Activated naive CD8-positive, alpha-beta T cell treated with anti-CD3 and anti-CD28 coated beads, Interleukin-2, amount 10 ng/mL, durations not matched to agents 7 days and 5 days (primary cell): ENCODE measurements at regions not wholly inside any gene's neighbourhood (a gene's known extent, or its start where the extent isn't known, plus 50 kb on each side); places are given as distances from the start of the nearest gene placed in this dataset.

ENCODE experiments used
- ATAC-seq: fragments of 150-1000 bp; cut with Tn5 transposase; one replicate; pipeline ENCODE4 v1.10.0; 2021; ENCODE audit warnings: low read depth, moderate library complexity
- POLR2A ChIA-PET: fragments of 350-600 bp; sonication (Branson Sonifier 250); formaldehyde crosslinking; loops from one replicate; lab custom pipeline; 2021; ENCODE audit warnings: antibody characterized with exemption; lab: Charles Lee
- DNase-seq: peaks from one replicate; pipeline ENCODE4 v3.0.0; 2021
- H3K27ac Mint-ChIP-seq: one replicate; pipeline ENCODE4 v1.8.0; 2022; ENCODE audit warnings: mild to moderate bottlenecking, mixed read lengths
- H3K27me3 Mint-ChIP-seq: one replicate; pipeline ENCODE4 v1.8.0; 2022; ENCODE audit warnings: mild to moderate bottlenecking, moderate library complexity, mixed read lengths
- H3K36me3 Mint-ChIP-seq: one replicate; pipeline ENCODE4 v1.8.0; 2021; ENCODE audit warnings: mild to moderate bottlenecking, mixed read lengths
- H3K4me1 Mint-ChIP-seq: one replicate; pipeline ENCODE4 v1.8.0; 2021; ENCODE audit warnings: mixed read lengths
- H3K4me3 Mint-ChIP-seq: one replicate; pipeline ENCODE4 v1.8.0; 2022; ENCODE audit warnings: mild to moderate bottlenecking, moderate library complexity, mixed read lengths
- H3K9me3 Mint-ChIP-seq: one replicate; pipeline ENCODE4 v1.8.0; 2021; ENCODE audit warnings: mixed read lengths

DNA sequence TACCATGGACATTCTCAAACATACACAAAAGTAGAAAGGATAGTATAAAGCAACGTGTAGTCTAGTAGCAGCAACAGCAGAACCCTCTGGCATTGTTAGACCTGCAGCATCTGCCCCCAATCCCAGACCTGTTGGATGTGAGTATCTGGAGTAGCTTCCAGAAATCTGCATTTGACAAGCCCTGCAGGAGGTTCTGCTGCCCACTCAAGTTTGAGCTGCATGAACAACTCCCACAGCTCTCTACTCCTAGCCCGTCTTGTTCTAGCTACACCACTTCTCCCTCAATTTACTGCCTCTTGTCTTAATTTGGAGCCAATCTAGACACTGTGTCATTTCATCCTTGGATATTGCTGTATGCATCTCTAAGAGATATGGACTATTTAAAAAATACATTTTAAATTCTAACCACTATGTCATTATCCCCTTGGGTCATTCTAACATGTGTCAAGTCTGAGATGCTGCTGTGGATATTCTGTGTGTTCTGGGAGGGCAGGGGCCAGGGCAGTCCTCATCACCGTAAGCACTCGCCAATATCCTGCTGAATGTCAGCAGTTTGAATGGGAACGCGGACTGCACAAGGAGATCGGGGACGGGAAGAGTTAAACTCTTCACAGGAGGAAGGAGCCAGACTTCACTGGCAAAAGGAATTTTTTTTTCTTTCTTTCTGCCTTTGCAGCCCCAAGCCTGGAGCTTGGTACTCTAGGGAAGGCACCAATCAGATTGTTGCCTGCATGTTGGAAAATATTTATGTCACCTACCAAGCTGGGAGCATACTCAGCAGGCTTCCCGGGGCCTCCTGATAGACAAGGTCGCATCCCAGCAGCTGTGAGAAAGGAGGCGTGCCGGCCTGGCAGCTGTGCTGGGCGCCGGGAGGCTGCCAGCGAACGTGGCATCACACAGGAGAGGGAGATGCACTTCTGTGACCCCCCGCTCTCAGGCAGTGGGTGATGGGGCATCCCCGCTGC, 429.0 kb downstream of the MIAT start:
- Mint-ChIP-seq H3K4me3 (no peak overlapping the region), H3K4me1 (no peaks in the 10 kb centered on the region), H3K9me3 (no peaks in the 10 kb centered on the region), H3K36me3 (no peaks in the 10 kb centered on the region), H3K27me3 (peaks cover 16% of the 10 kb centered on the region), H3K27ac (no peak overlapping the region)
- no peak for DNase-seq
- POLR2A ChIA-PET = no interaction called here
- no peak for ATAC-seq

DNA sequence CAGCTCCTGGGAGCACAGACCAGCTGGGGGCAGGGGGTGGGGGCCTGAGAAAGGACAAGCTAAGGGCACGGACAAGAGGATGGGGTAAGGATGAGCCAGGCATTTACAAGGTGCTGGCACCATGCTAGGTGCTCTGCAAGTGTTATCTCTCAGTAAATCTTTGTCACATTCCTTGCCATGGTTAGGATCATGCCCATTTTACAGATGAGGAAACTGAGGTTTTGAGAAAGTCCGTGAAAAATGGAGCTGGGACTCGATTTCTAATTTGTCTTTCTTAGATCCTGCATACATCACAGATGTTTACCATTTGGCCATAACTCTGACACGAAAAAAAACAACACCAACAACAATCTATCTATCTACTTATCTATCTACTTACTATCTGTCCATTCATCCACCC, 429.7 kb downstream of the MIAT start:
- H3K4me3 Mint-ChIP-seq = no peak overlapping the region
- no peaks in the 10 kb centered on the region for H3K36me3 Mint-ChIP-seq
- no peak overlapping the region for H3K27ac Mint-ChIP-seq
- no peaks in the 10 kb centered on the region for H3K4me1 Mint-ChIP-seq
- ATAC-seq = no peak
- POLR2A ChIA-PET = no interaction called here
- H3K27me3 Mint-ChIP-seq = peaks cover 16% of the 10 kb centered on the region
- no peaks in the 10 kb centered on the region for H3K9me3 Mint-ChIP-seq
- no peak for DNase-seq

DNA sequence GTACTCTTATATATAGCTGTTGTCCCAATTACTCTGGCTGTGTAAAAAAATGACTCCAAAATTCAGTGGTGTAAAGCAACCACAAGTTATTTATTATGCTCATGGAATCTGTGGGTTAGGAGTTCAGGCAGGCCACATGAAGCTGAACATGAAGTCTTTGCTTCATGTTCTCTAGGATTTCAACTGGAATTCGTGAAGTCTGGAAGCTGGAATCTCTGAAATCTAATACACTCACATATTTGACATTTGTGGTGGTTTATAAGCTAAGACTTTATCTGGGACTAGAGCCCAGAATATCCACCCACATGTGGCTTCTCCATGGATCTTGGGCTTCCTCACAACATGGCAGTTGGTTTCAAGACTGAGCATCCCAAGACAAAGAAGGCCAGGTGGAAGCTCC, 430.6 kb downstream of the MIAT start:
- no peak for ATAC-seq
- Mint-ChIP-seq H3K4me3 (no peak overlapping the region), H3K36me3 (no peaks in the 10 kb centered on the region), H3K27ac (no peak overlapping the region), H3K9me3 (no peaks in the 10 kb centered on the region), H3K4me1 (no peaks in the 10 kb centered on the region), H3K27me3 (peaks cover 13% of the 10 kb centered on the region)
- DNase-seq = no peak
- POLR2A ChIA-PET = no interaction called here

DNA sequence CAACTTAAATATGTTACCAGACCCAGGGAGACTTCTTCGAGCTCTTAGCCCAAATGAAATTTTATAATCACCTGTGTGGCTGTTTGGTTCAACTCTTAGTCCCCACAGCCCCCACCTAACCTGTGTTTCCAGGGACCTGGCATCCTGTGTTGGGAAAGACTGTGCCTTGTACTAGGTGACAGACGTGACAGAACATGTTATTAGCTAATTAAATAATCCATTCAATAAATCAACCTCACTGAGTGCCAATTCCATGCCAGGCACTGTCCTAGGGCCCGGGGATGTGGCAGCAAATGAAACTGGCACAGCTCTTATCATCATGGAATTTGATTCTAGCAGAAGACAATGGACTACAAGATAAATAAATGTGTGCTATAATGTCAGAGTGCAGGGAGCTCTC, 431.9 kb downstream of the MIAT start:
- Mint-ChIP-seq H3K27me3 (peaks cover 13% of the 10 kb centered on the region), H3K9me3 (no peaks in the 10 kb centered on the region), H3K4me3 (no peak overlapping the region), H3K4me1 (no peaks in the 10 kb centered on the region), H3K27ac (no peak overlapping the region), H3K36me3 (no peaks in the 10 kb centered on the region)
- no peak for ATAC-seq
- no peak for DNase-seq
- POLR2A ChIA-PET = no interaction called here

DNA sequence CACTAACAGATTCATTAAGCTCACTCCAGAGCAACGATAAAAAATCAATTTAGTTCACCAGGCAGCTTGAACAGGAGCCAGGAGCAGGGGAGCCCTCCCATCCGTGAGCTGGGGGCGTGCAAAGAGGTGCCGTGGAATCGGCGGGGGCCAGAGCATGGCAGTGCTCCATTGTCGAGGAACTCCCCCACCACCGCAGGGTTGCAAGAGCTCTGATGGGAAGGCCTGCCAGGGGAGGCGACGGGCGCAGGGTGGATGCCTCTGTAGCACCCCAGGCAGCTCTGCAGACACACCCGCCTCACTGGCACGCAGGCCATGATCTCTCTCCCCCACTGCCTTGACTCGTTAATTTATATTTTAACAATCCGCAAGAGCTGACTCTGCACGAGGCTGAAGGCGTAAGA, 433.2 kb downstream of the MIAT start:
- DNase-seq (no peak), ATAC-seq (no peak)
- POLR2A ChIA-PET = no interaction called here
- no peaks in the 10 kb centered on the region for H3K9me3 Mint-ChIP-seq
- no peaks in the 10 kb centered on the region for H3K4me1 Mint-ChIP-seq
- no peaks in the 10 kb centered on the region for H3K36me3 Mint-ChIP-seq
- no peak overlapping the region for H3K27ac Mint-ChIP-seq
- H3K27me3 Mint-ChIP-seq = peaks cover 9% of the 10 kb centered on the region
- H3K4me3 Mint-ChIP-seq = no peak overlapping the region

DNA sequence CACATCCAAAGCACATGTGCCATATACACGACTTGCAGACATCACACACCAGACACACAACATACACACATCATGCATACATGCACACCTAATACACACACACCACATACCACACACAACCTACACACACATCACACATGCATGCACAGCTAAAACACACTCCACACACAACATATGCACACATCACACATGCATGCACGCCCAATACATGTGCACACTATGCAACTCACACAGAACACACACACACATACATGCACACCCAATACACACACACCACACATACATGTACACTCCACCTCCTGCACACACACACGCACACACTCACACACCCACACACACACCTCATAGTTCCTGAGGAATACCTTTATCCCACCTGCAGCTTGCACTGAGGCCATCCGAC, 436.0 kb downstream of the MIAT start:
- Mint-ChIP-seq H3K36me3 (no peaks in the 10 kb centered on the region), H3K4me3 (no peak overlapping the region), H3K27ac (no peak overlapping the region), H3K4me1 (no peaks in the 10 kb centered on the region), H3K9me3 (no peaks in the 10 kb centered on the region), H3K27me3 (peaks cover 3% of the 10 kb centered on the region)
- POLR2A ChIA-PET = no interaction called here
- ATAC-seq (no peak), DNase-seq (no peak)

DNA sequence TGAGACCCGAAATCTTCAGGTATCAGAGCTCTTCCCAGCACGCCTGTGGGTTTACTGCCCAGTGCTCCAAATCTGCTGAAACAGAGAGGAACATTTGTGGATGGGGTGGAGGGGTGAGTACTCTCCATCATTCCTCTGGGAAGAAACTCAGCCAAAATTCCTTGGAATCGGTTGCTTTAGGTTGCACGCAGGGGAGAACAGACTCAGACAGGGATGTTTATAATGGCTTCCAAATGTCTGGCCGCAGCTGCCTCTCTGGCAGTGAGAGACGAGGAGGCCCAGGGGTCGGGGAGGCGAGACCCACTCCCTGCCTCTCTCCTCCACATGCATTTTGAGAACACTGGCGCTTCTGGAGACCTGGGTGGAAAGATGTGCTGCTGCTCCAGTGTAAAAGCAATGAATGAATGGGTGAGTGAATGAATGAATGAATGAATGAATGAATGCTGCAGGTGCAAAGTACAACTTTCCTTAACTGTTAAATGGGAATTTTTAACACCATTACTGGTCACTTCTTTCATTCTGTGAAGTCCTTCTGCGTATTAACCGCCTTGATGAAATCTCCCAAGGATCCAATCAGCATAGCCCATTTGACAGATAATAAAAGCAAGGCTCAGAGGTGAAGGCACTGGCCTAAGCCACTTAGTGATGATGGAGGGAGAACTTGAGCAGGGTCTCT, 437.4 kb downstream of the MIAT start:
- no peak for ATAC-seq

DNA sequence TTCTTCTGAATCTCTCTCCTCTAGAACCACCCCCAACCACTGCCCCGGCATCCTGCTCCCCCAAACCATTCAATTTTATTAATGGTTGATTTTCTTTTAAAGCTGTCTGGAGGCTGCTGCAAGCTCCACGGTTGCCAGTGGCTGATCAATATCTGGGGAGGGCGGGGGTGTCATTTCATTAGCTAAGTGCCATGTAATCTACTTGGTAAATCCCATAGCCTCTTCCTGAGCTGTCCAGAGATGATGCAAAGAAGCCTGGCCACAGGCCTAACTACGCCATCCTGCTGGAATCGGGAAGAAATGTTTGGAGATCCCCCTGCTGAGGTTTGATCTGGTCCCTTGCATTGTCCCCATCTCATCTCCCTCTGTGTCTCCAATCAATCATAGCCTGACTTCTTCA, 440.1 kb downstream of the MIAT start:
- Mint-ChIP-seq H3K4me3 (no peak overlapping the region), H3K27me3 (peaks cover 20% of the 10 kb centered on the region), H3K36me3 (no peaks in the 10 kb centered on the region), H3K4me1 (no peaks in the 10 kb centered on the region), H3K27ac (peak overlapping the region; percentile 36), H3K9me3 (no peaks in the 10 kb centered on the region)
- POLR2A ChIA-PET = no interaction called here
- ATAC-seq (no peak), DNase-seq (no peak)

More for the DNA sequence above, 437.4 kb downstream of the MIAT start:
- Mint-ChIP-seq H3K27me3 (peaks cover under 1% of the 10 kb centered on the region), H3K9me3 (no peaks in the 10 kb centered on the region), H3K36me3 (no peaks in the 10 kb centered on the region), H3K27ac (no peak overlapping the region), H3K4me1 (no peaks in the 10 kb centered on the region), H3K4me3 (no peak overlapping the region)
- DNase-seq = no peak
- POLR2A ChIA-PET = no interaction called here

DNA sequence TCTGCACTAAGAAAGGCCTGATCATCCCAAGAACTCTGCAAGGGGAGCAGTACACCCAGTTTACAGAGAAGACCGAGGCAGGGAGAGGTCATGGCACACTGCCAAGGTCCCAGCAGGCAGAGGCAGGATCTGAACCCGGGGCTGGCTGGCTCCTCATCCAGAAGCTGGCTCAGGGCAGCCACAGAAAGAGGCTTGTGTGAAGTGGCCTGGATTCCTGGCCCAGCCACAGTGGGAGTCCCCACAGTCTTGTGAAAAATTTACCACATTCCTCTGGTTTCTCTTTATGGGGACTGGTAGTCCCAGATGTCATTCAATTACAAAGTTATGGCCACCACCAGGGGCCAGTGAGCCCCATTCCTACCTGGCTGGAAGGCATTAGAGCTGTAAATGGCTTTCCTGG, 440.5 kb downstream of the MIAT start:
- ATAC-seq (no peak), DNase-seq (no peak)
- Mint-ChIP-seq H3K4me3 (no peak overlapping the region), H3K36me3 (no peaks in the 10 kb centered on the region), H3K4me1 (no peaks in the 10 kb centered on the region), H3K9me3 (no peaks in the 10 kb centered on the region), H3K27me3 (peaks cover 20% of the 10 kb centered on the region), H3K27ac (no peak overlapping the region)
- POLR2A ChIA-PET = no interaction called here

DNA sequence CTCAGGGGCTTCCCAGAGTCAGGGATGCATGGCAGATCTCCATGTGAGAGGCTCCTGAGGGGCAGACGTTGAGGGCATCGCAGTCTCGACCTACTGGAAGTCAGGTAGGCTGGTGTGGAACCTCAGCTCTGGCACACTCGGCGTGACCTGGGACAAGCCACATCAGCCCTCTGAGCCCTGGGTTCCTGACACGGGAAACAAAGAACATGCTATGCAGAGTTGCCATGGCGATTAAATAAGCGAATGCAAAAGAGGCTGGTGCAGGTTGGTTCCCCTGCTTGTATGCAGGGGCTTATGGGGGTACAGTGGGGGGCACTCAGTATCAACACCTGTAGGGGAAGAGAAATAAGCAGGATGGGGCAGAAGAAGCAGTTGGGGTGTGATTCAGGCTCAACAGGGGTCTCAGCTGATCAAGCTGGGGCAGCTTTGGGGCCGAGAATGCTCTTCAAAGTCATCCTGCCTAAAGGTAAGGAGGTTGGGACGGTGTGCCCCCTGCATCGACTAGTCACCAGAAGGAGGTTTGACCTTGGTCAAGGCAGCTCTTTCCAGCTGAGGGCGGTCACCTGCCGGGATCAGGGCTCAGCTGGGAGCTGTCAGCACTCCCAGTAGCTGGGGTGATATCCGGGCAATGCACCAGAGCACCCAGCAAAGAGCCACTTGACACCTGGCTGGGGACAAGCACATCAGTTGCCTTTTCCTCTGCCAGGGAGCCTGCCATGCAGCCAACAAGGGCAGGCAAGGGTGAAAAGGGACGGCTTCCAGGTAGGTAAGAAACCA, 442.7 kb downstream of the MIAT start:
- no peak for ATAC-seq
- Mint-ChIP-seq H3K4me1 (no peaks in the 10 kb centered on the region), H3K36me3 (no peaks in the 10 kb centered on the region), H3K27me3 (peaks cover 20% of the 10 kb centered on the region), H3K9me3 (no peaks in the 10 kb centered on the region), H3K27ac (no peak overlapping the region), H3K4me3 (no peak overlapping the region)
- no peak for DNase-seq
- POLR2A ChIA-PET = no interaction called here

DNA sequence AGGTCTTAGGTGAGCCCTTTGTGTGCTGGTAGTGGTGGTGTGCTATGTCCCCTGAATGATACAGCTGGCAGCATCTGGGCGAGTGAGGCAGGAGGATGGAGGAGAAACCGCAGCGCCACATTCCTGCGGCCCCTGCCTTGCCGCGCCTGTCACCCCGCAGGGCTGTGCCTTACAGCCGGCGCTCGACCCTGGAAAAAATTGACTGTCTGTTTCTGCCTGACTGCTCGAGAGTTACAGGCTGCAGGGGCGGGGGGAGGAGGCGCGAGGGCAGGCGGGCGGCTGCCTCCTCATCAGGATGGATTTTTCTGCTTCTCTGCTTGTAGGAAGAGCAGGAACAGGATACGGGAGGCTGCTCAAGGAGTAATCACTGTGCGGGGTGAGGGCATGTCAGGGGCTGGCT, 443.4 kb downstream of the MIAT start:
- no peaks in the 10 kb centered on the region for H3K4me1 Mint-ChIP-seq
- H3K27ac Mint-ChIP-seq = no peak overlapping the region
- no peak for DNase-seq
- no peaks in the 10 kb centered on the region for H3K36me3 Mint-ChIP-seq
- no peak for ATAC-seq
- POLR2A ChIA-PET = no interaction called here
- H3K4me3 Mint-ChIP-seq = no peak overlapping the region
- H3K9me3 Mint-ChIP-seq = peaks cover 1% of the 10 kb centered on the region
- peaks cover 22% of the 10 kb centered on the region for H3K27me3 Mint-ChIP-seq

DNA sequence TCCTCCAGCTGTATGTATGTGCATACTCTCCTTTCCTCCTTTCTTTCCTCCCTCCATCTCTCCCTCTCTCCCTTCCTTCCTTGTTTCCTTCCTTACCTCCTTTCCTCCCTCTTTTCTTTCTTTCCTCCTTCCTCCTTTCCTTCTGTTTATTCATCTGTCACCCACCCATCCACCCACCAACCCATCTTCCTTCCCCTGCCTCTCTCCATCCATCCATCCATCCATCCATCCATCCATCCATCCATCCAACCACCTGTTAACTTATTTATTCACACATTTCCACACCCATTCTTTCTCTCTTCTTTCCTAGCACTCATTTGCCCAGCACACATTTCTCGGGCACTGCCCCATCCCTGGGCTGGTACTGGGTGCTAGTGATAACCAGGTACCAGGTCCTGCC, 443.9 kb downstream of the MIAT start:
- ATAC-seq (no peak), DNase-seq (no peak)
- H3K4me3 Mint-ChIP-seq = no peak overlapping the region
- H3K36me3 Mint-ChIP-seq = no peaks in the 10 kb centered on the region
- POLR2A ChIA-PET = no interaction called here
- no peaks in the 10 kb centered on the region for H3K4me1 Mint-ChIP-seq
- peaks cover 1% of the 10 kb centered on the region for H3K9me3 Mint-ChIP-seq
- H3K27ac Mint-ChIP-seq = no peak overlapping the region
- peaks cover 22% of the 10 kb centered on the region for H3K27me3 Mint-ChIP-seq

DNA sequence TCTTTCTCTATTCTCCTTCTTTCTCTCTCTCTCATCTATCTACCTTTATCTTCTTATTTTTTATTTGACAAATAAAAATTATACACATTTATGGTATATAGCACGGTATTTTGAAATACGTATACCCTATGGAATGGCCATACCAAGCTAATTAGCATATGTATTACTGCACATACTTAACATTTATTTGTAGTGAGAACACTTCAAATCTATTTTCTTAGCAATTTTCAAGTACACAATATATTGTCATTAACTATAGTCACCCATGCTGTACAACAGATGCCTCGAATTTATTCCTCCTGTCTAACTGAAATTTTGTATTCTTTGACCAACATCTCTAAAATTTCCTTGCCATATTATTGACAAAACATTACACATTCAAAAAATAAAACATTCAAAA, 447.1 kb downstream of the MIAT start:
- Mint-ChIP-seq H3K4me3 (no peak overlapping the region), H3K9me3 (peaks cover 1% of the 10 kb centered on the region), H3K4me1 (no peaks in the 10 kb centered on the region), H3K27me3 (peaks cover 22% of the 10 kb centered on the region), H3K36me3 (no peaks in the 10 kb centered on the region), H3K27ac (no peak overlapping the region)
- POLR2A ChIA-PET = no interaction called here
- ATAC-seq = no peak
- no peak for DNase-seq
